ENCODE measurements at regions not wholly inside any gene's neighbourhood (a gene's known extent, or its start where the extent isn't known, plus 50 kb on each side); places are given as distances from the start of the nearest gene placed in this dataset.
"Not testable (repeated sequence)": the region's sequence is repeated elsewhere in the genome, so short reads cannot be mapped to it uniquely, and the experiment has no call there.

DNA sequence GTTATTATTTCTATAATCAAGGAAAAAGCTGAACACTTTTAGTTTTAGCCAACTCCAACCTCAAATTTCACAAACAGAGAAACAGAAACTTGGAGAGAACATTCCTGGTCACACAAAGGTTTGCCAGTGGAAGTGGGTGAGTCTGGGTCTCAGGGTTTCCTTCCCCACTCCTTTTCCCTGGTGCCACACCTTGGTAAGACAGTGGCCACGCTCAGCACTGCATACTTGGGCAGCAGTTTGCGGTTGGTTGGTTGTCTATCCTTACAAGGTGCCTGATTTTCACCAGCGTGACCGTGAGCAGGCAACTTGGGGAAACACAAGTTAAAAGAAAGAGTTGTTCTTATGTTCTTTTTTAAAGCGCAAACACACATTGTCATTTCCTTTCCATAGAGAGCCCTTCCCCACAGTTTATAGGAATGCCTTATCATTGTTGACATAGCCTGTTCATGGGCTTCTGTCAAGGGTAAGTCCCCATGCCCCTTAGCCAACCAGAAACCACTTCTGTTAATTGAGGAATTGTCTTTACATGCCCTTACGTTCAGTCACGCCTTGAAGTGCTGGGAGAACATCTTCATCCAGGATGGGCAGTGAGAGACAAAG lies 82.2 kb downstream of the RIN2 start:
- Histone ChIP-seq H3K4me1 (ENCODE audit: control insufficient read depth in 5 of 5, insufficient read depth in 5 of 5, low read length in 5 of 5) (peaks cover 0 to 6% (median 0%) of the 10 kb centered on the region in 5 donors), H3K9ac (ENCODE audit: insufficient read depth in 1 of 2, low read length in 2 of 2) (no peak overlapping the region), H3K4me3 (no peak overlapping the region), H3K27ac (ENCODE audit: low read depth in 1 of 2, low read length in 1 of 2) (peak overlapping the region in 1 of 2 donors; percentile 32), H3K9me3 (ENCODE audit: control insufficient read depth in 4 of 4, insufficient read depth in 3 of 4, low read length in 3 of 4) (no peaks in the 10 kb centered on the region), H3K27me3 (ENCODE audit: control insufficient read depth in 3 of 3, insufficient read depth in 3 of 3, low read length in 2 of 3) (no peaks in the 10 kb centered on the region), H3K36me3 (ENCODE audit: control insufficient read depth in 4 of 4, insufficient read depth in 4 of 4, low read length in 4 of 4) (peaks cover 0 to 2% (median under 1%) of the 10 kb centered on the region in 4 donors)
- DNase-seq (no peak), ATAC-seq (ENCODE audit: insufficient read depth, low FRiP score) (no peak)
- TF ChIP-seq, protein P1, sequence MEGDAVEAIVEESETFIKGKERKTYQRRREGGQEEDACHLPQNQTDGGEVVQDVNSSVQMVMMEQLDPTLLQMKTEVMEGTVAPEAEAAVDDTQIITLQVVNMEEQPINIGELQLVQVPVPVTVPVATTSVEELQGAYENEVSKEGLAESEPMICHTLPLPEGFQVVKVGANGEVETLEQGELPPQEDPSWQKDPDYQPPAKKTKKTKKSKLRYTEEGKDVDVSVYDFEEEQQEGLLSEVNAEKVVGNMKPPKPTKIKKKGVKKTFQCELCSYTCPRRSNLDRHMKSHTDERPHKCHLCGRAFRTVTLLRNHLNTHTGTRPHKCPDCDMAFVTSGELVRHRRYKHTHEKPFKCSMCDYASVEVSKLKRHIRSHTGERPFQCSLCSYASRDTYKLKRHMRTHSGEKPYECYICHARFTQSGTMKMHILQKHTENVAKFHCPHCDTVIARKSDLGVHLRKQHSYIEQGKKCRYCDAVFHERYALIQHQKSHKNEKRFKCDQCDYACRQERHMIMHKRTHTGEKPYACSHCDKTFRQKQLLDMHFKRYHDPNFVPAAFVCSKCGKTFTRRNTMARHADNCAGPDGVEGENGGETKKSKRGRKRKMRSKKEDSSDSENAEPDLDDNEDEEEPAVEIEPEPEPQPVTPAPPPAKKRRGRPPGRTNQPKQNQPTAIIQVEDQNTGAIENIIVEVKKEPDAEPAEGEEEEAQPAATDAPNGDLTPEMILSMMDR (IDR thresholded peaks at IDR 0.05; ENCODE audit: control extremely low read depth, extremely low read depth), result no peak
- 68 to 74% methylated on average over 7 of the region's 7 CpGs for WGBS, 2 donors

DNA sequence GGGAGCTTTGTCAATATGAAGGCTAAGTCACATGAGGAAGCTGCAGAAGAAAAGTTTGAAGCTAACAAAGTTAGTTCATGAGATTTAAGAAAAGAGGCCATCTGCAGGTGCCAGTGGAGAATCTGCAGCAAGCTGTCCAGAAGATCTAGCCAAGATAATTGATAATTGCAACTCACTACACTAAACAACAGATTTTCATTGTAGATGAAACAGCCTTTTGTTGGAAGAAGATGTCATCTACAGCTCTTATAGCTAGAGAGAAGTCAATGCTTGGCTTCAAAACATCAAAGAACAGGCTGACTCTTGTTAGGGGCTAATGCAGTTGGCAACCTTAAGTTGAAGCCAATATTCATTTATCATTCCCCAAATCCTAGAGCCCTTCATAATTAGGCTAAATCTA lies 83.7 kb downstream of the RIN2 start:
- Histone ChIP-seq H3K27me3 (ENCODE audit: control insufficient read depth in 3 of 3, insufficient read depth in 3 of 3, low read length in 2 of 3) (no peaks in the 10 kb centered on the region), H3K36me3 (ENCODE audit: control insufficient read depth in 4 of 4, insufficient read depth in 4 of 4, low read length in 4 of 4) (peaks cover 0 to 2% (median under 1%) of the 10 kb centered on the region in 4 donors), H3K9ac (ENCODE audit: insufficient read depth in 1 of 2, low read length in 2 of 2) (no peak overlapping the region), H3K9me3 (ENCODE audit: control insufficient read depth in 4 of 4, insufficient read depth in 3 of 4, low read length in 3 of 4) (no peaks in the 10 kb centered on the region), H3K4me3 (no peak overlapping the region), H3K4me1 (ENCODE audit: control insufficient read depth in 5 of 5, insufficient read depth in 5 of 5, low read length in 5 of 5) (peaks cover 0 to 2% (median 0%) of the 10 kb centered on the region in 5 donors), H3K27ac (ENCODE audit: low read depth in 1 of 2, low read length in 1 of 2) (no peak overlapping the region)
- no peak for DNase-seq
- TF ChIP-seq, protein P1 (IDR thresholded peaks at IDR 0.05; ENCODE audit: control extremely low read depth, extremely low read depth), result no peak
- no peak for ATAC-seq (ENCODE audit: insufficient read depth, low FRiP score)

DNA sequence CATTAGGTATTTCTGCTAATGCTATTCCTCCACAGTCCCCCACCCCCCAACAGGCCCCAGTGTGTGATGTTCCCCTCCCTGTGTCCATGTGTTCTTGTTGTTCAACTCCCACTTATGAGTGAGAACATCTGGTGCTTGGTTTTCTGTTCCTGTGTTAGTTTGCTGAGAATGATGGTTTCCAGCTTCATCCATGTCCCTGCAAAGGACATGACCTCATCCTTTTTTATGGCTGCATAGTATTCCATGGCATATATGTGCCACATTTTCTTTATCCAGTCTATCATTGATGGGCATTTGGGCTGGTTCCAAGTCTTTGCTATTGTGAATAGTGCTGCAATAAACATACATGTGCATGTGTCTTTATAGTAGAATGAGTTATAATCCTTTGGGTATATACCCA lies 86.8 kb downstream of the RIN2 start:
- peaks cover 0 to 13% (median 10%) of the 10 kb centered on the region in 5 donors for H3K4me1 ChIP-seq (ENCODE audit: control insufficient read depth in 5 of 5, insufficient read depth in 5 of 5, low read length in 5 of 5)
- not testable (repeated sequence) for H3K9me3 ChIP-seq (ENCODE audit: control insufficient read depth in 4 of 4, insufficient read depth in 3 of 4, low read length in 3 of 4); H3K27me3 ChIP-seq (ENCODE audit: control insufficient read depth in 3 of 3, insufficient read depth in 3 of 3, low read length in 2 of 3); ATAC-seq (ENCODE audit: insufficient read depth, low FRiP score); H3K27ac ChIP-seq (ENCODE audit: low read depth in 1 of 2, low read length in 1 of 2); H3K4me3 ChIP-seq; H3K9ac ChIP-seq (ENCODE audit: insufficient read depth in 1 of 2, low read length in 2 of 2); DNase-seq; H3K36me3 ChIP-seq (ENCODE audit: control insufficient read depth in 4 of 4, insufficient read depth in 4 of 4, low read length in 4 of 4)

DNA sequence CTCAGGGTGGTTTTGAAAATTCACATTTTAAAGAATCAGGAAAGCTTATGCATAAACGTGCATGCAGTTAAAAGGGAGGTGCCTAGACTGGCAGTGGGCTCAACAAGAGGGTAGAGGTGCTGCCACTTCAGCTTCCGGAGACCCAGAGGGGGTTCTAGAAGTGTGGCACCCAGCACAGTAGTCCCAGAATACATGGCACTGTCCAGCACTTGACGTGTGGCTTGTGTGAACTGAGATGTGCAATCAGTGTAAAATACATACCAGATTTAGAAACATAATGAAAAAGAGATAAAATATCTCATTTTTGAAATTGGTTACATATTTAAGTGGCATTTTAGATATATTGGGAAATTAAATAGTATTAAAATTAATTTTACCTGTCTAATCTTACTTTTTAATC lies 89.3 kb downstream of the RIN2 start:
- H3K27ac ChIP-seq (ENCODE audit: low read depth in 1 of 2, low read length in 1 of 2), result no peak overlapping the region
- H3K9ac ChIP-seq (ENCODE audit: insufficient read depth in 1 of 2, low read length in 2 of 2), result no peak overlapping the region
- ATAC-seq (ENCODE audit: insufficient read depth, low FRiP score) (no peak), DNase-seq (no peak)
- TF ChIP-seq, protein P1 (IDR thresholded peaks at IDR 0.05; ENCODE audit: control extremely low read depth, extremely low read depth), result no peak
- H3K36me3 ChIP-seq (ENCODE audit: control insufficient read depth in 4 of 4, insufficient read depth in 4 of 4, low read length in 4 of 4), result peaks cover 0 to 2% (median 0%) of the 10 kb centered on the region in 4 donors
- H3K4me1 ChIP-seq (ENCODE audit: control insufficient read depth in 5 of 5, insufficient read depth in 5 of 5, low read length in 5 of 5), result peaks cover 0 to 19% (median 15%) of the 10 kb centered on the region in 5 donors
- no peaks in the 10 kb centered on the region for H3K9me3 ChIP-seq (ENCODE audit: control insufficient read depth in 4 of 4, insufficient read depth in 3 of 4, low read length in 3 of 4)
- no peak overlapping the region for H3K4me3 ChIP-seq
- no peaks in the 10 kb centered on the region for H3K27me3 ChIP-seq (ENCODE audit: control insufficient read depth in 3 of 3, insufficient read depth in 3 of 3, low read length in 2 of 3)
- 92 to 94% methylated on average over 3 of the region's 3 CpGs for WGBS, 2 donors
